GM23338 (cell line): ENCODE measurements at regions not wholly inside any gene's neighbourhood (a gene's known extent, or its start where the extent isn't known, plus 50 kb on each side); places are given as distances from the start of the nearest gene placed in this dataset.

Source experiments
- CREB1 ChIP-seq: fragments of 250-450 bp; sonication (Bioruptor Pico); IDR thresholded peaks from 2 replicates; pipeline ENCODE4 v1.5.0; 2020; ENCODE audit warnings: low read depth, mild to moderate bottlenecking, moderate library complexity
- EZH2 ChIP-seq: fragments of 200-600 bp; sonication (generic); IDR thresholded peaks from one replicate; pipeline ENCODE4 v1.8.0; 2017; ENCODE audit warnings: antibody characterized with exemption, mild to moderate bottlenecking, low read depth; ENCODE audit not compliant: unreplicated experiment
- POLR2AphosphoS5 ChIP-seq: IDR thresholded peaks from 2 replicates; pipeline ENCODE4 v1.6.1; 2016; ENCODE audit warnings: antibody characterized with exemption, low read depth
- REST ChIP-seq: IDR thresholded peaks from one replicate; pipeline ENCODE4 v1.6.1; 2018; ENCODE audit warnings: antibody characterized with exemption; ENCODE audit not compliant: unreplicated experiment
- ZNF331 ChIP-seq: fragments of 250-450 bp; sonication (Bioruptor Pico); IDR thresholded peaks from 2 replicates; pipeline ENCODE4 v1.5.0; 2020; ENCODE audit warnings: low read depth, mild to moderate bottlenecking, moderate library complexity
- TF ChIP-seq, protein P1 (sequence below), 2 experiments: fragments of 200-600 bp in 1 of 2; sonication (generic) in 1 of 2; conservative IDR thresholded peaks; 2 replicates each; pipeline versions ENCODE4 v1.5.1 to v1.6.1; 2016 to 2017; ENCODE audit warnings: antibody characterized with exemption in 2 of 2, low read depth in 2 of 2, mild to moderate bottlenecking in 2 of 2, moderate library complexity in 1 of 2

- TF ChIP-seq, protein P1, sequence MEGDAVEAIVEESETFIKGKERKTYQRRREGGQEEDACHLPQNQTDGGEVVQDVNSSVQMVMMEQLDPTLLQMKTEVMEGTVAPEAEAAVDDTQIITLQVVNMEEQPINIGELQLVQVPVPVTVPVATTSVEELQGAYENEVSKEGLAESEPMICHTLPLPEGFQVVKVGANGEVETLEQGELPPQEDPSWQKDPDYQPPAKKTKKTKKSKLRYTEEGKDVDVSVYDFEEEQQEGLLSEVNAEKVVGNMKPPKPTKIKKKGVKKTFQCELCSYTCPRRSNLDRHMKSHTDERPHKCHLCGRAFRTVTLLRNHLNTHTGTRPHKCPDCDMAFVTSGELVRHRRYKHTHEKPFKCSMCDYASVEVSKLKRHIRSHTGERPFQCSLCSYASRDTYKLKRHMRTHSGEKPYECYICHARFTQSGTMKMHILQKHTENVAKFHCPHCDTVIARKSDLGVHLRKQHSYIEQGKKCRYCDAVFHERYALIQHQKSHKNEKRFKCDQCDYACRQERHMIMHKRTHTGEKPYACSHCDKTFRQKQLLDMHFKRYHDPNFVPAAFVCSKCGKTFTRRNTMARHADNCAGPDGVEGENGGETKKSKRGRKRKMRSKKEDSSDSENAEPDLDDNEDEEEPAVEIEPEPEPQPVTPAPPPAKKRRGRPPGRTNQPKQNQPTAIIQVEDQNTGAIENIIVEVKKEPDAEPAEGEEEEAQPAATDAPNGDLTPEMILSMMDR (conservative IDR thresholded peaks at IDR 0.05; ENCODE audit: low read depth in 2 of 2): no peak
- TF ChIP-seq POLR2AphosphoS5 (no peak), CREB1 (CRISPR knock-in tag) (no peak), REST (no peak), EZH2 (no peak), ZNF331 (CRISPR knock-in tag) (no peak)
Measured at GRCh38 chr12:60844875-60845274, 1249.0 kb downstream of the SLC16A7 start.
